Common myeloid progenitor, CD34-positive (primary cell): ENCODE measurements at regions not wholly inside any gene's neighbourhood (a gene's known extent, or its start where the extent isn't known, plus 50 kb on each side); places are given as distances from the start of the nearest gene placed in this dataset.

Source experiments
- CTCF ChIA-PET: fragments of 350-600 bp; sonication (Branson Sonifier 250); formaldehyde crosslinking; loops from one replicate; lab custom pipeline; 2021; ENCODE audit warnings: antibody characterized with exemption; lab: Charles Lee
- POLR2A ChIA-PET: fragments of 350-600 bp; sonication (Branson Sonifier 250); formaldehyde crosslinking; loops from one replicate; lab custom pipeline; 2021; ENCODE audit warnings: antibody characterized with exemption; lab: Charles Lee
- DNase-seq, 3 donors: peaks; one replicate each; pipeline versions ENCODE4 v3.0.0 to v3.0.0-alpha.2; 2013
- H3K27ac ChIP-seq, 2 experiments: 1 replicate in 1 of 2; 2 replicates in 1 of 2; pipeline ENCODE4 v1.7.0; 2013; ENCODE audit warnings: inconsistent platforms in 2 of 2, low read length in 2 of 2, mild to moderate bottlenecking in 2 of 2, low read depth in 1 of 2, moderate library complexity in 1 of 2; ENCODE audit not compliant: severe bottlenecking in 2 of 2, insufficient read depth in 1 of 2, poor library complexity in 1 of 2
- H3K27me3 ChIP-seq, 5 experiments: replicated peaks in 2 of 5; 1 replicate in 3 of 5; 2 replicates in 2 of 5; pipeline versions ENCODE4 v1.6.1 to v1.7.0; 2013; ENCODE audit warnings: low read length in 4 of 5, mild to moderate bottlenecking in 2 of 5, moderate library complexity in 2 of 5, inconsistent platforms in 1 of 5; ENCODE audit not compliant: insufficient read depth in 5 of 5, control insufficient read depth in 4 of 5
- H3K36me3 ChIP-seq, 4 experiments: 1 replicate in 2 of 4; 2 replicates in 2 of 4; pipeline versions ENCODE4 v1.6.1 to v1.7.0; 2013; ENCODE audit warnings: low read length in 3 of 4, control low read depth in 1 of 4, mild to moderate bottlenecking in 1 of 4; ENCODE audit not compliant: control insufficient read depth in 4 of 4, insufficient read depth in 4 of 4
- H3K4me1 ChIP-seq, 4 experiments: 1 replicate in 3 of 4; 2 replicates in 1 of 4; pipeline versions ENCODE4 v1.6.1 to v1.7.1; 2013; ENCODE audit warnings: low read length in 3 of 4, mild to moderate bottlenecking in 3 of 4, control low read depth in 1 of 4, inconsistent platforms in 1 of 4, moderate library complexity in 1 of 4; ENCODE audit not compliant: control insufficient read depth in 4 of 4, insufficient read depth in 4 of 4; ENCODE audit errors: control extremely low read depth in 1 of 4
- H3K4me3 ChIP-seq, 7 experiments: 1 replicate in 4 of 7; 2 replicates in 3 of 7; pipeline versions ENCODE4 v1.5.1 to v1.7.0; 2013; ENCODE audit warnings: mild to moderate bottlenecking in 7 of 7, low read length in 6 of 7, moderate library complexity in 6 of 7, inconsistent platforms in 2 of 7, low read depth in 2 of 7, control low read depth in 1 of 7; ENCODE audit not compliant: insufficient read depth in 4 of 7, control insufficient read depth in 1 of 7; ENCODE audit errors: extremely low read depth in 1 of 7
- H3K9me3 ChIP-seq, 5 experiments: 1 replicate in 4 of 5; 2 replicates in 1 of 5; pipeline versions ENCODE4 v1.6.1 to v1.7.1; 2013; ENCODE audit warnings: low read length in 4 of 5, mild to moderate bottlenecking in 2 of 5, inconsistent platforms in 1 of 5, low read depth in 1 of 5, moderate library complexity in 1 of 5; ENCODE audit not compliant: control insufficient read depth in 4 of 5, insufficient read depth in 2 of 5; ENCODE audit errors: control extremely low read depth in 1 of 5
- WGBS: methylation state at CpG from one replicate; pipeline ENCODE4 v1.1.5; 2013; ENCODE audit not compliant: insufficient coverage; 5-methylcytosine and 5-hydroxymethylcytosine counted together

- Histone ChIP-seq H3K4me1 (no peaks in the 10 kb centered on the region), H3K4me3 (no peak overlapping the region), H3K27ac (no peak overlapping the region), H3K9me3 (no peaks in the 10 kb centered on the region), H3K36me3 (no peaks in the 10 kb centered on the region), H3K27me3 (no peaks in the 10 kb centered on the region)
- ChIA-PET POLR2A (no interaction called here), CTCF (no interaction called here)
- no peak for DNase-seq
- no CpG with 5 or more reads among the region's 1 CpG for WGBS
Measured at GRCh38 chr4:117676153-117676552, 358.1 kb upstream of the NDST3 start.

- H3K27me3 ChIP-seq = no peaks in the 10 kb centered on the region
- CTCF ChIA-PET = no interaction called here
- H3K4me3 ChIP-seq = no peak overlapping the region
- WGBS = 84% methylated on average over 4 of the region's 4 CpGs
- POLR2A ChIA-PET = no interaction called here
- no peak for DNase-seq
- H3K27ac ChIP-seq = no peak overlapping the region
- no peaks in the 10 kb centered on the region for H3K36me3 ChIP-seq
- no peaks in the 10 kb centered on the region for H3K9me3 ChIP-seq
- H3K4me1 ChIP-seq = no peaks in the 10 kb centered on the region
Measured at GRCh38 chr4:117678861-117679260, 355.4 kb upstream of the NDST3 start.

- CTCF ChIA-PET = no interaction called here
- H3K4me1 ChIP-seq = no peaks in the 10 kb centered on the region
- H3K36me3 ChIP-seq = no peaks in the 10 kb centered on the region
- WGBS = 99% methylated on average over 7 of the region's 7 CpGs
- no peaks in the 10 kb centered on the region for H3K9me3 ChIP-seq
- H3K4me3 ChIP-seq = no peak overlapping the region
- H3K27me3 ChIP-seq = no peaks in the 10 kb centered on the region
- no peak overlapping the region for H3K27ac ChIP-seq
- no peak for DNase-seq
- POLR2A ChIA-PET = interaction anchor here (0.5 kb wide), 1 partner anchor 20 kb away, joined by 3 read pairs; no protein-coding TSS in a partner anchor
Measured at GRCh38 chr4:117691572-117692351, 342.5 kb upstream of the NDST3 start.

- POLR2A ChIA-PET = no interaction called here
- Histone ChIP-seq H3K9me3 (no peaks in the 10 kb centered on the region), H3K4me3 (no peak overlapping the region), H3K27ac (no peak overlapping the region), H3K4me1 (no peaks in the 10 kb centered on the region), H3K36me3 (no peaks in the 10 kb centered on the region), H3K27me3 (no peaks in the 10 kb centered on the region)
- DNase-seq = no peak
- WGBS = no CpG with 5 or more reads among the region's 1 CpG
- CTCF ChIA-PET = no interaction called here
Measured at GRCh38 chr4:117692538-117692937, 341.7 kb upstream of the NDST3 start.

- POLR2A ChIA-PET = no interaction called here
Measured at GRCh38 chr4:117699595-117699994, 334.7 kb upstream of the NDST3 start.

GRCh38 chr4:117700111-117700892, 334.0 kb upstream of the NDST3 start:
- peaks cover 0 to 2% (median 0%) of the 10 kb centered on the region in 5 experiments for H3K9me3 ChIP-seq
- no peaks in the 10 kb centered on the region for H3K27me3 ChIP-seq
- CTCF ChIA-PET = interaction anchor here (0.6 kb wide), 1 partner anchor 213 kb away, joined by 3 read pairs; no protein-coding TSS in a partner anchor
- WGBS = 100% methylated on average over 3 of the region's 3 CpGs
- no peaks in the 10 kb centered on the region for H3K4me1 ChIP-seq
- POLR2A ChIA-PET = no interaction called here
- peak in 2 of 3 donors; percentile 13 to 14 for DNase-seq
- no peak overlapping the region for H3K27ac ChIP-seq
- no peaks in the 10 kb centered on the region for H3K36me3 ChIP-seq
- H3K4me3 ChIP-seq = no peak overlapping the region

More at GRCh38 chr4:117699595-117699994, 334.7 kb upstream of the NDST3 start:
- no peaks in the 10 kb centered on the region for H3K27me3 ChIP-seq
- H3K27ac ChIP-seq = no peak overlapping the region
- H3K36me3 ChIP-seq = no peaks in the 10 kb centered on the region
- no peaks in the 10 kb centered on the region for H3K4me1 ChIP-seq
- H3K9me3 ChIP-seq = peaks cover 0 to 2% (median 0%) of the 10 kb centered on the region in 5 experiments
- no peak for DNase-seq
- no peak overlapping the region for H3K4me3 ChIP-seq
- WGBS = 100% methylated on average over 2 of the region's 2 CpGs
- CTCF ChIA-PET = interaction anchor here (0.6 kb wide), 1 partner anchor 213 kb away, joined by 3 read pairs; no protein-coding TSS in a partner anchor

GRCh38 chr4:117702353-117702752, 331.9 kb upstream of the NDST3 start:
- no peak for DNase-seq
- ChIA-PET CTCF (no interaction called here), POLR2A (no interaction called here)
- Histone ChIP-seq H3K27ac (no peak overlapping the region), H3K9me3 (peaks cover 0 to 2% (median 0%) of the 10 kb centered on the region in 5 experiments), H3K36me3 (no peaks in the 10 kb centered on the region), H3K27me3 (no peaks in the 10 kb centered on the region), H3K4me1 (no peaks in the 10 kb centered on the region), H3K4me3 (no peak overlapping the region)
- WGBS = no CpG with 5 or more reads among the region's 3 CpGs
